ENCODE measurements at regions not wholly inside any gene's neighbourhood (a gene's known extent, or its start where the extent isn't known, plus 50 kb on each side); places are given as distances from the start of the nearest gene placed in this dataset.

GRCh38 chr12:17793854-17794253 is 296.1 kb downstream of the RERGL start:
- H3K27ac Mint-ChIP-seq (ENCODE audit: unreplicated experiment), result no peak overlapping the region
- H3K4me1 Mint-ChIP-seq (ENCODE audit: low read depth, unreplicated experiment), result no peaks in the 10 kb centered on the region
- H3K4me3 Mint-ChIP-seq (ENCODE audit: unreplicated experiment), result no peak overlapping the region
- no peaks in the 10 kb centered on the region for H3K36me3 Mint-ChIP-seq (ENCODE audit: unreplicated experiment)
- H3K27me3 Mint-ChIP-seq (ENCODE audit: unreplicated experiment), result no peaks in the 10 kb centered on the region
- TF ChIP-seq CTCF (IDR thresholded peaks at IDR 0.05; ENCODE audit: partially characterized antibody, unreplicated experiment), result no peak
- H3K9me3 Mint-ChIP-seq (ENCODE audit: unreplicated experiment), result no peaks in the 10 kb centered on the region
- no peak for DNase-seq

GRCh38 chr12:17778242-17778641 is 311.8 kb downstream of the RERGL start:
- H3K27me3 Mint-ChIP-seq (ENCODE audit: unreplicated experiment), result peaks cover 4% of the 10 kb centered on the region
- H3K36me3 Mint-ChIP-seq (ENCODE audit: unreplicated experiment), result no peaks in the 10 kb centered on the region
- no peak for TF ChIP-seq CTCF (IDR thresholded peaks at IDR 0.05; ENCODE audit: partially characterized antibody, unreplicated experiment)
- H3K4me1 Mint-ChIP-seq (ENCODE audit: low read depth, unreplicated experiment), result no peaks in the 10 kb centered on the region
- H3K9me3 Mint-ChIP-seq (ENCODE audit: unreplicated experiment), result no peaks in the 10 kb centered on the region
- H3K4me3 Mint-ChIP-seq (ENCODE audit: unreplicated experiment), result no peak overlapping the region
- H3K27ac Mint-ChIP-seq (ENCODE audit: unreplicated experiment), result no peak overlapping the region
- DNase-seq, result no peak

- H3K4me3 Mint-ChIP-seq (ENCODE audit: unreplicated experiment), result no peak overlapping the region
- no peaks in the 10 kb centered on the region for H3K36me3 Mint-ChIP-seq (ENCODE audit: unreplicated experiment)
- no peak for DNase-seq
- H3K27me3 Mint-ChIP-seq (ENCODE audit: unreplicated experiment), result no peaks in the 10 kb centered on the region
- no peak overlapping the region for H3K27ac Mint-ChIP-seq (ENCODE audit: unreplicated experiment)
- no peaks in the 10 kb centered on the region for H3K4me1 Mint-ChIP-seq (ENCODE audit: low read depth, unreplicated experiment)
- TF ChIP-seq CTCF (IDR thresholded peaks at IDR 0.05; ENCODE audit: partially characterized antibody, unreplicated experiment), result no peak
- H3K9me3 Mint-ChIP-seq (ENCODE audit: unreplicated experiment), result no peaks in the 10 kb centered on the region
Measured at GRCh38 chr12:17763366-17763765, 326.6 kb downstream of the RERGL start.

GRCh38 chr12:17759982-17760381 is 330.0 kb downstream of the RERGL start:
- no peaks in the 10 kb centered on the region for H3K36me3 Mint-ChIP-seq (ENCODE audit: unreplicated experiment)
- DNase-seq, result no peak
- no peaks in the 10 kb centered on the region for H3K27me3 Mint-ChIP-seq (ENCODE audit: unreplicated experiment)
- H3K4me1 Mint-ChIP-seq (ENCODE audit: low read depth, unreplicated experiment), result no peaks in the 10 kb centered on the region
- no peak overlapping the region for H3K27ac Mint-ChIP-seq (ENCODE audit: unreplicated experiment)
- H3K4me3 Mint-ChIP-seq (ENCODE audit: unreplicated experiment), result no peak overlapping the region
- TF ChIP-seq CTCF (IDR thresholded peaks at IDR 0.05; ENCODE audit: partially characterized antibody, unreplicated experiment), result no peak
- peaks cover 3% of the 10 kb centered on the region for H3K9me3 Mint-ChIP-seq (ENCODE audit: unreplicated experiment)
